ENCODE measurements at regions not wholly inside any gene's neighbourhood (a gene's known extent, or its start where the extent isn't known, plus 50 kb on each side); places are given as distances from the start of the nearest gene placed in this dataset.

- no peak for ATAC-seq
- TF ChIP-seq RARB (CRISPR knock-in tag; IDR thresholded peaks at IDR 0.05) (no peak), POU6F1 (CRISPR knock-in tag; IDR thresholded peaks at IDR 0.05; ENCODE audit: borderline replicate concordance, low read depth) (no peak)
Observed at GRCh38 chr13:54597540-54598088, 1569.0 kb downstream of the OLFM4 start.

- no peak for TF ChIP-seq OSR1 (CRISPR knock-in tag; IDR thresholded peaks at IDR 0.05)
- no peak for TF ChIP-seq GLIS3 (CRISPR knock-in tag; IDR thresholded peaks at IDR 0.05)
- no peak for TF ChIP-seq PPARA (CRISPR knock-in tag; IDR thresholded peaks at IDR 0.05; ENCODE audit: borderline replicate concordance)
- TF ChIP-seq CREB5 (CRISPR knock-in tag; IDR thresholded peaks at IDR 0.05; ENCODE audit: low read depth) = no peak
- no peak for TF ChIP-seq ZNF70 (CRISPR knock-in tag; IDR thresholded peaks at IDR 0.05)
- TF ChIP-seq CSDC2 (CRISPR knock-in tag; IDR thresholded peaks at IDR 0.05) = no peak
- no peak for TF ChIP-seq ISL1 (CRISPR knock-in tag; IDR thresholded peaks at IDR 0.05)
- no peak for TF ChIP-seq ZNF565 (CRISPR knock-in tag; conservative IDR thresholded peaks at IDR 0.05; ENCODE audit: low read depth)
- TF ChIP-seq ZFP30 (CRISPR knock-in tag; IDR thresholded peaks at IDR 0.05) = no peak
- TF ChIP-seq ESRRG (CRISPR knock-in tag; IDR thresholded peaks at IDR 0.05) = no peak
- no peak for TF ChIP-seq TCF4 (CRISPR knock-in tag; IDR thresholded peaks at IDR 0.05; ENCODE audit: borderline replicate concordance)
- no peak for TF ChIP-seq ZNF8 (CRISPR knock-in tag; IDR thresholded peaks at IDR 0.05)
- no peak for TF ChIP-seq BACH2 (CRISPR knock-in tag; IDR thresholded peaks at IDR 0.05; ENCODE audit: borderline replicate concordance)
- no peak for ATAC-seq
Observed at GRCh38 chr13:54599413-54599812, 1570.8 kb downstream of the OLFM4 start.

GRCh38 chr13:54606944-54607343, 1578.3 kb downstream of the OLFM4 start:
- TF ChIP-seq CSDC2 (CRISPR knock-in tag; IDR thresholded peaks at IDR 0.05) = no peak
- ATAC-seq = no peak

GRCh38 chr13:54607421-54607820, 1578.8 kb downstream of the OLFM4 start:
- ATAC-seq = no peak
- TF ChIP-seq CSRNP3 (CRISPR knock-in tag; IDR thresholded peaks at IDR 0.05) = no peak
- TF ChIP-seq ZFP3 (CRISPR knock-in tag; IDR thresholded peaks at IDR 0.05) = no peak
- TF ChIP-seq ARNTL (CRISPR knock-in tag; IDR thresholded peaks at IDR 0.05; ENCODE audit: borderline replicate concordance, low read depth) = no peak
- no peak for TF ChIP-seq TOX (CRISPR knock-in tag; IDR thresholded peaks at IDR 0.05; ENCODE audit: borderline replicate concordance)
- no peak for TF ChIP-seq ISL1 (CRISPR knock-in tag; IDR thresholded peaks at IDR 0.05)
- TF ChIP-seq ZNF70 (CRISPR knock-in tag; IDR thresholded peaks at IDR 0.05) = no peak
- TF ChIP-seq OSR1 (CRISPR knock-in tag; IDR thresholded peaks at IDR 0.05) = no peak
- no peak for TF ChIP-seq RARB (CRISPR knock-in tag; IDR thresholded peaks at IDR 0.05)
- no peak for TF ChIP-seq POU6F1 (CRISPR knock-in tag; IDR thresholded peaks at IDR 0.05; ENCODE audit: borderline replicate concordance, low read depth)
- no peak for TF ChIP-seq ESRRG (CRISPR knock-in tag; IDR thresholded peaks at IDR 0.05)
- TF ChIP-seq BACH2 (CRISPR knock-in tag; IDR thresholded peaks at IDR 0.05; ENCODE audit: borderline replicate concordance) = no peak
- TF ChIP-seq TSHZ2 (CRISPR knock-in tag; IDR thresholded peaks at IDR 0.05) = no peak
- TF ChIP-seq SNAI2 (CRISPR knock-in tag; IDR thresholded peaks at IDR 0.05) = no peak
- no peak for TF ChIP-seq PATZ1 (CRISPR knock-in tag; IDR thresholded peaks at IDR 0.05; ENCODE audit: borderline replicate concordance)
